ENCODE measurements at regions not wholly inside any gene's neighbourhood (a gene's known extent, or its start where the extent isn't known, plus 50 kb on each side); places are given as distances from the start of the nearest gene placed in this dataset.
A peak's percentile ranks its signal among the peaks of the same experiment; 100 is the strongest.

DNA sequence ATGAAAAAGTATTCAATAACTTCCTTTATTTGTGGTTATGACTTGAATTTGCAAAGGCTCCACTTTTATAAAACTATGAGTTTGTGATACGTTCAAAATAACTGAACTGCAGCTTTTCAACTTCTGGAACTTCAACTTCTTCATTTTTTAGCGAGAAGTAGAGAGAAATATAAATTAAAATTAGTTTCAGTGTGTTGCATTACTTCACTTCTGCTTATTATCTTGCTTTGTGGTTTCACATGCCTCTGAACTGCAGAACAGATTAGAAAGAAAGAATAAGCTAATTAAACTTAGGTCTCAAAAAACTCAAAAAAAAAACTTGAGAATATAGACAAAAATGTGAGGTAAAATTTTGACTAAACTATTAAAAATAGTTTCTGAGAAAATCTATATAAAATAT, 1073.4 kb downstream of the PCDH17 start:
- Histone ChIP-seq H3K27me3 (replicated peaks in 1 of 2; ENCODE audit: control insufficient read depth in 2 of 2, insufficient read depth in 2 of 2, low read length in 1 of 2) (no peaks in the 10 kb centered on the region), H3K27ac (ENCODE audit: control insufficient read depth, insufficient read depth) (no peak overlapping the region), H3K79me2 (ENCODE audit: control insufficient read depth, insufficient read depth, low read length) (no peaks in the 10 kb centered on the region), H3K4me1 (ENCODE audit: control insufficient read depth, insufficient read depth, low read length) (no peaks in the 10 kb centered on the region), H4K20me1 (ENCODE audit: control insufficient read depth, insufficient read depth) (no peaks in the 10 kb centered on the region), H2AFZ (ENCODE audit: control insufficient read depth, low read depth, low read length) (no peak overlapping the region), H3K9me3 (replicated peaks; ENCODE audit: control insufficient read depth, insufficient read depth, low read length) (no peaks in the 10 kb centered on the region; the same call in 2 of the 3 replicates), H3K36me3 (ENCODE audit: control insufficient read depth in 2 of 2, insufficient read depth in 2 of 2, low read length in 1 of 2) (no peaks in the 10 kb centered on the region), H3K9ac (ENCODE audit: control insufficient read depth, insufficient read depth, low read length) (no peak overlapping the region), H3K4me2 (ENCODE audit: control insufficient read depth, insufficient read depth) (no peak overlapping the region), H3K4me3 (no peak overlapping the region)
- intact Hi-C loops (cut with micrococcal nuclease; ENCODE audit: unreplicated experiment) (no loop called here), in situ Hi-C loops (cut with MboI) (no loop called here)
- RAD21 ChIA-PET (ENCODE audit: unreplicated experiment), result interaction anchor here (0.7 to 1.0 kb wide), 3 partner anchors 41 to 329 kb away, joined by 3 to 4 read pairs (median 3); no protein-coding TSS in a partner anchor
- FAIRE-seq (no peak), ATAC-seq (no peak), DNase-seq (ENCODE audit: low read depth, low spot score) (no peak)
- SMC1A ChIA-PET (ENCODE audit: uncharacterized antibody, unreplicated experiment), result no interaction called here
- 4% methylated on average over 2 of the region's 2 CpGs for WGBS (ENCODE audit: insufficient coverage, insufficient replicate concordance, low lambda C conversion rate, missing lambda C conversion rate)
- no TSS peak for BruUV-seq (replicated peaks)
- TF ChIP-seq RFX5 (IDR thresholded peaks at IDR 0.05; ENCODE audit: low read depth, low read length) (no peak), MTA2 (IDR thresholded peaks at IDR 0.05; ENCODE audit: low read depth) (peak; percentile 89), MEF2A (IDR thresholded peaks at IDR 0.05; ENCODE audit: insufficient read depth, low read depth, low read length) (no peak), SPI1 (IDR thresholded peaks at IDR 0.05; ENCODE audit: borderline replicate concordance, insufficient read depth, low read depth, low read length) (0 out of 2 replicates have a peak, but pooled peaks have one; percentile 3), RELA (IDR thresholded peaks at IDR 0.05; ENCODE audit: borderline replicate concordance, partially characterized antibody) (no peak), NRF1 (conservative IDR thresholded peaks at IDR 0.05; ENCODE audit: low read depth, low read length) (no peak), TARDBP (IDR thresholded peaks at IDR 0.05; ENCODE audit: borderline replicate concordance) (no peak), GATAD2B (conservative IDR thresholded peaks at IDR 0.05; ENCODE audit: low read depth) (no peak), ATF7 (IDR thresholded peaks at IDR 0.05; ENCODE audit: low read depth) (0 out of 2 replicates have a peak, but pooled peaks have one; percentile 24), ZNF24 (IDR thresholded peaks at IDR 0.05) (peak; percentile 98)
- TF ChIP-seq, protein P1, sequence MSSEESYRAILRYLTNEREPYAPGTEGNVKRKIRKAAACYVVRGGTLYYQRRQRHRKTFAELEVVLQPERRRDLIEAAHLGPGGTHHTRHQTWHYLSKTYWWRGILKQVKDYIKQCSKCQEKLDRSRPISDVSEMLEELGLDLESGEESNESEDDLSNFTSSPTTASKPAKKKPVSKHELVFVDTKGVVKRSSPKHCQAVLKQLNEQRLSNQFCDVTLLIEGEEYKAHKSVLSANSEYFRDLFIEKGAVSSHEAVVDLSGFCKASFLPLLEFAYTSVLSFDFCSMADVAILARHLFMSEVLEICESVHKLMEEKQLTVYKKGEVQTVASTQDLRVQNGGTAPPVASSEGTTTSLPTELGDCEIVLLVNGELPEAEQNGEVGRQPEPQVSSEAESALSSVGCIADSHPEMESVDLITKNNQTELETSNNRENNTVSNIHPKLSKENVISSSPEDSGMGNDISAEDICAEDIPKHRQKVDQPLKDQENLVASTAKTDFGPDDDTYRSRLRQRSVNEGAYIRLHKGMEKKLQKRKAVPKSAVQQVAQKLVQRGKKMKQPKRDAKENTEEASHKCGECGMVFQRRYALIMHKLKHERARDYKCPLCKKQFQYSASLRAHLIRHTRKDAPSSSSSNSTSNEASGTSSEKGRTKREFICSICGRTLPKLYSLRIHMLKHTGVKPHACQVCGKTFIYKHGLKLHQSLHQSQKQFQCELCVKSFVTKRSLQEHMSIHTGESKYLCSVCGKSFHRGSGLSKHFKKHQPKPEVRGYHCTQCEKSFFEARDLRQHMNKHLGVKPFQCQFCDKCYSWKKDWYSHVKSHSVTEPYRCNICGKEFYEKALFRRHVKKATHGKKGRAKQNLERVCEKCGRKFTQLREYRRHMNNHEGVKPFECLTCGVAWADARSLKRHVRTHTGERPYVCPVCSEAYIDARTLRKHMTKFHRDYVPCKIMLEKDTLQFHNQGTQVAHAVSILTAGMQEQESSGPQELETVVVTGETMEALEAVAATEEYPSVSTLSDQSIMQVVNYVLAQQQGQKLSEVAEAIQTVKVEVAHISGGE (CRISPR knock-in tag; IDR thresholded peaks at IDR 0.05), result no peak
- POLR2A ChIA-PET, result no interaction called here
- CTCF ChIA-PET, result interaction anchor here (0.6 kb wide), 1 partner anchor 1613 kb away, joined by 3 read pairs; no protein-coding TSS in a partner anchor
